Endometrium (tissue), 2 donors: ENCODE measurements at regions not wholly inside any gene's neighbourhood (a gene's known extent, or its start where the extent isn't known, plus 50 kb on each side); places are given as distances from the start of the nearest gene placed in this dataset.

Experiments used
- FAIRE-seq: peaks from 2 replicates; lab custom pipeline; 2012; peaks lifted over from hg19 to GRCh38; lab: Jason Lieb, UNC
- donor health status: control.
- donor health status: control.

- no peak for FAIRE-seq
These were observed 2195.9 kb downstream of the PCDH9 start for GRCh38 chr13:65034266-65034665.

GRCh38 chr13:65032825-65033224 is 2197.3 kb downstream of the PCDH9 start:
- FAIRE-seq = no peak

GRCh38 chr13:65028101-65028500 is 2202.0 kb downstream of the PCDH9 start:
- FAIRE-seq = no peak

- FAIRE-seq = no peak
These were observed 2203.6 kb downstream of the PCDH9 start for GRCh38 chr13:65026505-65026904.

GRCh38 chr13:65011378-65011777 is 2218.8 kb downstream of the PCDH9 start:
- FAIRE-seq = no peak

- no peak for FAIRE-seq
These were observed 2232.7 kb downstream of the PCDH9 start for GRCh38 chr13:64997438-64997837.

- no peak for FAIRE-seq
These were observed 2236.5 kb downstream of the PCDH9 start for GRCh38 chr13:64993514-64994164.

- FAIRE-seq = no peak
These were observed 2237.8 kb downstream of the PCDH9 start for GRCh38 chr13:64992314-64992713.

- FAIRE-seq = no peak
These were observed 2245.1 kb downstream of the PCDH9 start for GRCh38 chr13:64985075-64985474.

- FAIRE-seq = no peak
These were observed 2267.7 kb downstream of the PCDH9 start for GRCh38 chr13:64962404-64962803.

- no peak for FAIRE-seq
These were observed 2270.9 kb downstream of the PCDH9 start for GRCh38 chr13:64959276-64959675.

- no peak for FAIRE-seq
These were observed 2272.0 kb downstream of the PCDH9 start for GRCh38 chr13:64958106-64958505.

- FAIRE-seq = no peak
These were observed 2291.5 kb downstream of the PCDH9 start for GRCh38 chr13:64938660-64939059.

- FAIRE-seq = no peak
These were observed 2292.8 kb downstream of the PCDH9 start for GRCh38 chr13:64937302-64937701.

- FAIRE-seq = no peak
These were observed 2293.3 kb downstream of the PCDH9 start for GRCh38 chr13:64936879-64937278.

- FAIRE-seq = no peak
These were observed 2294.7 kb downstream of the PCDH9 start for GRCh38 chr13:64935441-64935840.

GRCh38 chr13:64934569-64935362 is 2295.4 kb downstream of the PCDH9 start:
- no peak for FAIRE-seq

GRCh38 chr13:64930636-64931035 is 2299.5 kb downstream of the PCDH9 start:
- FAIRE-seq = no peak

- FAIRE-seq = no peak
These were observed 2301.2 kb downstream of the PCDH9 start for GRCh38 chr13:64928696-64929499.

- no peak for FAIRE-seq
These were observed 2304.4 kb downstream of the PCDH9 start for GRCh38 chr13:64925727-64926126.

GRCh38 chr13:64925284-64925683 is 2304.9 kb downstream of the PCDH9 start:
- FAIRE-seq = no peak

GRCh38 chr13:64924401-64924800 is 2305.7 kb downstream of the PCDH9 start:
- FAIRE-seq = no peak

- FAIRE-seq = no peak
These were observed 2312.6 kb downstream of the PCDH9 start for GRCh38 chr13:64917566-64917965.
